ENCODE measurements at regions not wholly inside any gene's neighbourhood (a gene's known extent, or its start where the extent isn't known, plus 50 kb on each side); places are given as distances from the start of the nearest gene placed in this dataset.

DNA sequence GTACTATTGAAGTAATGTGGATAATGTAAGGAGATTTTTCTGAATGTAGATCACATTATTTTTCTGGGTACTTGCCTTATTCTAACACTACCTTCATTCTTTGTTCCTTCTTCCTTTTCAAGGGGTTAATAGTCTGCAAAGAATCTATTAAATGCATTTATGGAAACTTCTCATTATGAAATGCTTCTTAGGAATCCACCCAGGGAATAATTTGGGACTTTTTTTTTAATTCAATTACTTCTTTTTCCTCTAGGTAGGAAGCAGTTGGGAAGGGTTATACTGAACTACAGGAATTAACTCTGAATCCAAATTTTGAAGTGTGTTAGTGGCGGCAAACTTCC lies 173.1 kb downstream of the FOXA2 start:
- TF ChIP-seq, protein P1, sequence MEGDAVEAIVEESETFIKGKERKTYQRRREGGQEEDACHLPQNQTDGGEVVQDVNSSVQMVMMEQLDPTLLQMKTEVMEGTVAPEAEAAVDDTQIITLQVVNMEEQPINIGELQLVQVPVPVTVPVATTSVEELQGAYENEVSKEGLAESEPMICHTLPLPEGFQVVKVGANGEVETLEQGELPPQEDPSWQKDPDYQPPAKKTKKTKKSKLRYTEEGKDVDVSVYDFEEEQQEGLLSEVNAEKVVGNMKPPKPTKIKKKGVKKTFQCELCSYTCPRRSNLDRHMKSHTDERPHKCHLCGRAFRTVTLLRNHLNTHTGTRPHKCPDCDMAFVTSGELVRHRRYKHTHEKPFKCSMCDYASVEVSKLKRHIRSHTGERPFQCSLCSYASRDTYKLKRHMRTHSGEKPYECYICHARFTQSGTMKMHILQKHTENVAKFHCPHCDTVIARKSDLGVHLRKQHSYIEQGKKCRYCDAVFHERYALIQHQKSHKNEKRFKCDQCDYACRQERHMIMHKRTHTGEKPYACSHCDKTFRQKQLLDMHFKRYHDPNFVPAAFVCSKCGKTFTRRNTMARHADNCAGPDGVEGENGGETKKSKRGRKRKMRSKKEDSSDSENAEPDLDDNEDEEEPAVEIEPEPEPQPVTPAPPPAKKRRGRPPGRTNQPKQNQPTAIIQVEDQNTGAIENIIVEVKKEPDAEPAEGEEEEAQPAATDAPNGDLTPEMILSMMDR (IDR thresholded peaks at IDR 0.05; ENCODE audit: low read depth, low read length, missing input control) = no peak
- TF ChIP-seq YY1 (IDR thresholded peaks at IDR 0.05) = no peak

All from liver (tissue), 2 donors.